AG04449 (cell line): ENCODE measurements at regions not wholly inside any gene's neighbourhood (a gene's known extent, or its start where the extent isn't known, plus 50 kb on each side); places are given as distances from the start of the nearest gene placed in this dataset.

Experiments used
- CTCF ChIA-PET: fragments of 350-600 bp; formaldehyde crosslinking; extraction: SDS; loops from one replicate; lab custom pipeline; 2021; ENCODE audit warnings: antibody characterized with exemption; lab: Yijun Ruan, JAX
- POLR2A ChIA-PET: fragments of 400-600, 350-600 bp; formaldehyde crosslinking; extraction: SDS; loops from one replicate; lab custom pipeline; 2020; ENCODE audit warnings: antibody characterized with exemption, inconsistent platforms; lab: Yijun Ruan, JAX
- DNase-seq: peaks from one replicate; pipeline ENCODE4 v3.0.0-alpha.2; 2010; ENCODE audit warnings: low read depth, low spot score
- H3K4me3 ChIP-seq: 2 replicates; pipeline ENCODE4 v1.5.1; 2011; ENCODE audit warnings: low read depth, mild to moderate bottlenecking, control low read depth, low read length
- TF ChIP-seq, protein P1 (sequence below): IDR thresholded peaks from one replicate; pipeline ENCODE4 v1.5.1; 2011; ENCODE audit warnings: mild to moderate bottlenecking, moderate library complexity, low read length, control low read depth, inconsistent platforms; ENCODE audit not compliant: insufficient read depth; ENCODE audit errors: missing control alignments

DNA sequence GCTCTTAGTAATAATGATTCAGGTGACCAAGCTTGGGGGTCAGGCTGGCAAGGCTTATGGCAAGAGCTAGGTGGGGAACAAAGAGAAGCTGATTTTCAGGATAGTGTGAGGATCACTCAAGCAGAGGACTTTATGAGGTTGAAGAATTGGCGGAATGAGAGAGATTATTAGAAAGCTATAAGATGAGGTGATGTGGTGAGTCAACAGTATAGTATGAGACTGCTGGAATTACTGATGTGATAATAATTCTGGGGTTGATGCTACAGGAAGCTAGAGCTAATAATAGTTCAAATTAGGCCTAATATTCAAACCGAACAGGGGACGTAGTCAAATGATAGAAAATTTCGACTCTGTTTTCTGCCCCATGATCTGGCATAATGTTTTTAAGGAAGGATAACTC lies 2115.3 kb upstream of the PIK3C3 start:
- POLR2A ChIA-PET: no interaction called here
- TF ChIP-seq, protein P1, sequence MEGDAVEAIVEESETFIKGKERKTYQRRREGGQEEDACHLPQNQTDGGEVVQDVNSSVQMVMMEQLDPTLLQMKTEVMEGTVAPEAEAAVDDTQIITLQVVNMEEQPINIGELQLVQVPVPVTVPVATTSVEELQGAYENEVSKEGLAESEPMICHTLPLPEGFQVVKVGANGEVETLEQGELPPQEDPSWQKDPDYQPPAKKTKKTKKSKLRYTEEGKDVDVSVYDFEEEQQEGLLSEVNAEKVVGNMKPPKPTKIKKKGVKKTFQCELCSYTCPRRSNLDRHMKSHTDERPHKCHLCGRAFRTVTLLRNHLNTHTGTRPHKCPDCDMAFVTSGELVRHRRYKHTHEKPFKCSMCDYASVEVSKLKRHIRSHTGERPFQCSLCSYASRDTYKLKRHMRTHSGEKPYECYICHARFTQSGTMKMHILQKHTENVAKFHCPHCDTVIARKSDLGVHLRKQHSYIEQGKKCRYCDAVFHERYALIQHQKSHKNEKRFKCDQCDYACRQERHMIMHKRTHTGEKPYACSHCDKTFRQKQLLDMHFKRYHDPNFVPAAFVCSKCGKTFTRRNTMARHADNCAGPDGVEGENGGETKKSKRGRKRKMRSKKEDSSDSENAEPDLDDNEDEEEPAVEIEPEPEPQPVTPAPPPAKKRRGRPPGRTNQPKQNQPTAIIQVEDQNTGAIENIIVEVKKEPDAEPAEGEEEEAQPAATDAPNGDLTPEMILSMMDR: no peak
- CTCF ChIA-PET: interaction anchor here (1.0 kb wide), 1 partner anchor 11 kb away, joined by 3 read pairs; no protein-coding TSS in a partner anchor
- DNase-seq: no peak
- no peak overlapping the region for H3K4me3 ChIP-seq

DNA sequence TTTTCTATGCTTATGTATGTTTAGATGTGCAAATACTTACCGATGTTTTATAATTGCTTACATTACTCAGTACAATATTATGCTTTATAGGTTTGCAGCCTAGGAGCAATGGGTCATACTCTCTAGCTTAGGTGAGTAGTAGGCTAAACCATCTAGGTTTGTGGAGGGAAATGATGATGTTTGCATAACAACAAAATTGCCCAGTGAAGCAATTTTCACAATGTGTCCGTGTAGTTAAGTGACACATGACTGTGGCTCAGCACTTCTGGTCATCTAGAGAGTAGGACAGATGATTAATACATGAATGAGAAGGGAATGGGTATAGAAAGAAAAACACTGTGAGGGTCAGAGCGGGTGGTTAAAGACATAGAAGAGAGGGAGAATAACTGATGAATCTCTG lies 2116.2 kb upstream of the PIK3C3 start:
- ChIA-PET CTCF (no interaction called here), POLR2A (no interaction called here)
- TF ChIP-seq, protein P1: no peak
- DNase-seq: no peak
- H3K4me3 ChIP-seq: no peak overlapping the region

DNA sequence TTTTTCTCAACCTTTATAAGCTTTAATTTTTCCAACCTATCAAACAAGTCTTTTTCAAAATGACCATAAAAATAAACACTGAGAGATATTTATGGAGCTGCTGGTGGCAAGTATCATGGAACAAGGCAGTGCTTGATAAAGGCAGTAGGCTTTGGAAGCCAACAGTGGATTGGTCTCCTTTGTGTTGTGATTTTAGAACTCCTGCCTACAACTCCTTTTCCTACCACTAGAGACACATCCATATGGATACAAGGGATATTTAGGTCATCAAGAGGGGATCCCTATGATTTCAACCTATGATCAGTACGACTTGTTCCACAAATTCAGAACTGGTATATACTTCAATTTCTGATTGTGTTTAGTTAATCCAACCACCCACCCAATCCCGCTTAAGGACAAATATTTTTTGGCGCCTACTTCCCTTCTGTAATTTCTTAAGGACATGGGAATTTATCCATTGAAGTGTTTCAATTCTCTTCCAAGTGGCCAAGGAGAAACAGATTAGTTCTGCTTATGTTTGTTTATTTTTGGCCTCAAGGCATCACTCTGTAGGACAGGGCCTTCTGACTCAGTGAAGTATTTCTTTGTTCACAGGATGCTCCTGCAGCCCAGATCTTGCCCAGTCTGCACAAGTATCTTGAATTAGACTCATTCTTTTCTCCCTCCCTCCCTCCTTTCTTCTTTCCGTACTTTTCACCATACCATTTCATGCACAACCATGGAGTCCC lies 2119.6 kb upstream of the PIK3C3 start:
- CTCF ChIA-PET: no interaction called here
- POLR2A ChIA-PET: no interaction called here
- H3K4me3 ChIP-seq: no peak overlapping the region
- no peak for DNase-seq
- TF ChIP-seq, protein P1: no peak

DNA sequence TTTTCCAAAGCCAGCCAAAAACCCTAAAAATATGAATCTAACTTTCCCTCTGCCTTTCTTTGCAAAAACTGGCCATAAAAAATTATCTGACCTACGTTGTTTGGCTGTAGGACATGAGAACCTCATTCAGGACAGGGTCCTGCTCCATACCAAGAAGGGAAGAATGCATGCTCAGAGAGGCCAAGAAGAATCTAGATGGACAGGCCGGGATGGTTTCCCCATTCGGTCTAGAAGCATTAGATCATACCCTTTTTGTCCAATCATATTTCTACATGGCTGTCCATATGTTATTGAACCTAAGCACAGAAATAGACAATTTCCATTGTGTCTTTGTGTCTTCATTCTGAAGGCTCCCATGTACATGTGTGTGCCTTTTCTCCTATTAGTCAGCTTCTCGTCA lies 2120.4 kb upstream of the PIK3C3 start:
- no peak overlapping the region for H3K4me3 ChIP-seq
- POLR2A ChIA-PET: no interaction called here
- CTCF ChIA-PET: interaction anchor here (1.2 kb wide), 1 partner anchor 10 kb away, joined by 3 read pairs; no protein-coding TSS in a partner anchor
- no peak for DNase-seq
- TF ChIP-seq, protein P1: no peak

DNA sequence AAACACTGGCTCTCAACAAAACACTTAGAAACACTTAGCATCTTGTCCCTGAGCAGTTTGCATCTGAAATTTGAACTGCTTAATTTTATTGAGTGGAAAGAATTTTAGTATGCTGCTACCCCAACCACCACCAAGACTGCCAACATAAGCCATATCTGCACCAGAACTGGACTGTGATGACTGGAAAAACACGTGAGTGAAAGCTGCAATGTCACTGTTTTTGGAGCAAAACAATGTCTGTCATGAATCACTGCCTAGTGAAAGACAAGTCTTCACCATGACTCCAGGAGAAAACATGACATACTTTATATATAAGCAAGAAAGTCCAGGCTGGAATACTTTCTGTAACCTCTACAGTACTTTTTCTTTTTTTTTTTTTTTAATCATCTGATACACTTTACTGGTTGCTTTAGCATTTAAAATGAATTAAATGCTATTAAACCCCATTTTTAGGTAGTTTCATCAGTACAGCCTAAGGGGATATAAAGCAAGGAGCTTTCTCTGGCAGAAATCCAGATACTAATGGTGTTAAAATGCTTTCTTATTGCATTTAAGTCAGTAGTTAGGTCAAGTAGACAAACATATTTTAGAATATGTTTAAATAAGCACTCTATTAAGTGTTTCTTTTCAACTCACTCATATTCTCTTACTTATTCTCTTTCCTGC lies 2129.4 kb upstream of the PIK3C3 start:
- ChIA-PET CTCF (interaction anchor here (1.0 to 1.1 kb wide), 2 partner anchors 9 to 16 kb away, joined by 3 read pairs; no protein-coding TSS in a partner anchor), POLR2A (no interaction called here)
- TF ChIP-seq, protein P1: no peak
- no peak for DNase-seq
- no peak overlapping the region for H3K4me3 ChIP-seq

DNA sequence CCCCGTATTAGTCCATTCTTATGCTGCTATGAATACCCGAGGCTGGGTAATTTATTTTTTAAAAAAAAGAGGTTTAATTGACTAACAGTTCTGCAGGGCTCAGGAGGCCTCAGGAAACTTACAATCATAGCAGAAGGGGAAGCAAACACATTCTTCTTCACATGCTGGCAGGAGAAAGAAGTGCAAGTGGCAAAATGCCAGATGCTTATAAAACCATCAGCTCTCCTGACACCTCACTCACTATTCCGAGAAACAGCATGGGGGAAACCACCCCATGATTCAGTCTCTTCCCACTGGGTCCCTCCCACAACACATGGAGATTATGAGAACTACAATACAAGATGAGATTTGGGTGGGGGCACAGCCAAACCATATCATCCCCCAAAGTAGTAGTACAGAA lies 2148.5 kb upstream of the PIK3C3 start:
- CTCF ChIA-PET: interaction anchor here (0.9 kb wide), 1 partner anchor 44 kb away, joined by 3 read pairs; no protein-coding TSS in a partner anchor
- DNase-seq: no peak
- TF ChIP-seq, protein P1: no peak
- no peak overlapping the region for H3K4me3 ChIP-seq
- POLR2A ChIA-PET: no interaction called here
